GM18858 (cell line): ENCODE measurements at regions not wholly inside any gene's neighbourhood (a gene's known extent, or its start where the extent isn't known, plus 50 kb on each side); places are given as distances from the start of the nearest gene placed in this dataset.
A peak's percentile ranks its signal among the peaks of the same experiment; 100 is the strongest.

Source experiments
- ATAC-seq: cut with Tn5 transposase; IDR thresholded peaks from one replicate; pipeline ENCODE4 v1.9.1; 2021; ENCODE audit not compliant: unreplicated experiment

GRCh38 chr14:61625165-61625564 is 70.1 kb upstream of the HIF1A start:
- no peak for ATAC-seq

- peak; percentile 38 for ATAC-seq
Observed at GRCh38 chr14:61627612-61628011, 67.7 kb upstream of the HIF1A start.

- no peak for ATAC-seq
Observed at GRCh38 chr14:61628016-61628725, 67.1 kb upstream of the HIF1A start.

GRCh38 chr14:61630399-61631044 is 64.8 kb upstream of the HIF1A start:
- ATAC-seq: no peak

- ATAC-seq: no peak
Observed at GRCh38 chr14:61631045-61631687, 64.1 kb upstream of the HIF1A start.

GRCh38 chr14:61632401-61632800 is 62.9 kb upstream of the HIF1A start:
- ATAC-seq: no peak

GRCh38 chr14:61632807-61633206 is 62.5 kb upstream of the HIF1A start:
- no peak for ATAC-seq

- ATAC-seq: no peak
Observed at GRCh38 chr14:61636291-61636690, 59.0 kb upstream of the HIF1A start.

- ATAC-seq: no peak
Observed at GRCh38 chr14:61636779-61637178, 58.5 kb upstream of the HIF1A start.

- ATAC-seq: no peak
Observed at GRCh38 chr14:61638595-61639387, 56.5 kb upstream of the HIF1A start.

GRCh38 chr14:61640158-61641136 is 54.9 kb upstream of the HIF1A start:
- no peak for ATAC-seq

- no peak for ATAC-seq
Observed at GRCh38 chr14:61641914-61642613, 53.2 kb upstream of the HIF1A start.

- no peak for ATAC-seq
Observed at GRCh38 chr14:61642614-61642982, 52.7 kb upstream of the HIF1A start.

- no peak for ATAC-seq
Observed at GRCh38 chr14:61643555-61643954, 51.8 kb upstream of the HIF1A start.

GRCh38 chr14:61644175-61644574 is 51.1 kb upstream of the HIF1A start:
- ATAC-seq: no peak

- ATAC-seq: peak; percentile 87
Observed at GRCh38 chr14:61644834-61645233, 50.5 kb upstream of the HIF1A start.

GRCh38 chr14:61645247-61645646 is 50.1 kb upstream of the HIF1A start:
- no peak for ATAC-seq
